HG02973 (cell line): ENCODE measurements at regions not wholly inside any gene's neighbourhood (a gene's known extent, or its start where the extent isn't known, plus 50 kb on each side); places are given as distances from the start of the nearest gene placed in this dataset.

Source experiments
- ATAC-seq: cut with Tn5 transposase; IDR thresholded peaks from one replicate; pipeline ENCODE4 v1.9.1; 2021; ENCODE audit warnings: moderate library complexity; ENCODE audit not compliant: unreplicated experiment

GRCh38 chr2:103462101-103462500, 700.3 kb downstream of the TMEM182 start:
- no peak for ATAC-seq

DNA sequence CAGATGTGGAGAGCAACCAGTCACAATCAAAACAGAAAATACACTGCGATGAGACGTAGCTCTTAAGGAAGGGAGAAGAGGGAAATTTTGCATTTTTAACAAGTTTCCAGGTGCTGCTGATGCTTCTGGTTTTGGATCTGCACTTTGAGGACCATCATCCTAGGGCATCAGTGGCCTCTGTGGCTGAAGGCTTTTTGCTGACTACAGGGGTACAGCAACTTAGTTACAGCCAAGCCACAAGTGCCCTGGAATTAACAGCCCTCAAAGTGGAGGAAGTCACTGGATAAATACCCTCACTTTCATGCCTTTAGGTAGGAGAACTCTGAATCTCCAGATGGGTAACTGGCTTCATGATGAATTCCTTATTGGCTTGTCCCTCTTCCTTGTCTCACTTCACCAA, 700.9 kb downstream of the TMEM182 start:
- no peak for ATAC-seq

GRCh38 chr2:103464831-103465230, 703.0 kb downstream of the TMEM182 start:
- ATAC-seq = no peak

- no peak for ATAC-seq
Observed at GRCh38 chr2:103469800-103470199, 708.0 kb downstream of the TMEM182 start.

DNA sequence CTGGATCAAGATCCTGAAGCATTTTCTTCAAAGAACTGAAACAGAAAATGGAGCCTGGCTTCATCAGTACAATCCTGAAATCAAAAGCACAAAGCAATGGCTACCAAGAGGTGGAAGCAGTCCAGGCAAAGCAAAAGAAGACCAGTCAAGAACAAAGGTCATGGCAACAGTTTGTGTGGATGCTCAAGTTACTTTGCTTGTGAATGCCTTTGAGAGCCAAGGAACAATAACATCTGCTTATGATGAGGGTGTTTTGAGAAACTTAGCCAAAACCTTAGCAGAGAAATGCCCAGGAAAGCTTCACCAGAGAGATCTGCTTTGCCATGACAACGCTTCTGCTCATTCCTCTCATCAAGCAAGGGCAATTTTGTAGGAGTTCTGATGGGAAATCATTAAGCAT, 723.1 kb downstream of the TMEM182 start:
- no peak for ATAC-seq

DNA sequence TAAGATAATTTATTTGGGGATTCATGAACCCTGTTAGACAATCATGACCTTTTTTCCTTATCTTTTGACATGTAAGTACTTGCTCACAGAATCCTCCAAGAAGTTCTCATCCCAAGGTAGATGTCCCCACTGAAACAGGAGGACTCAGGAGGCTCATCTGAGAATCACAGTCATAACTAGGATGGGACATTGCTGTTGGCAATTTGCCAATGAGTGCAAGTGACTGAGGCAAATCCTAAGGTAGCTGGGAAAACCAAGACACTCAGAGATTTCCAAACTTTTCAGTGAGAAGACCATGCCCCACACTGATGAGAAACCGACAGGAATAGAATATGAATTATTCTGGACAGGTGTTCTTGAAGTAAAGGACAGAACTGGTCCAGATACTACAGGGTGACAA, 735.0 kb downstream of the TMEM182 start:
- no peak for ATAC-seq

GRCh38 chr2:103506812-103507211, 745.0 kb downstream of the TMEM182 start:
- ATAC-seq = no peak

- no peak for ATAC-seq
Observed at GRCh38 chr2:103512442-103512841, 750.6 kb downstream of the TMEM182 start.

- no peak for ATAC-seq
Observed at GRCh38 chr2:103520547-103520946, 758.7 kb downstream of the TMEM182 start.

DNA sequence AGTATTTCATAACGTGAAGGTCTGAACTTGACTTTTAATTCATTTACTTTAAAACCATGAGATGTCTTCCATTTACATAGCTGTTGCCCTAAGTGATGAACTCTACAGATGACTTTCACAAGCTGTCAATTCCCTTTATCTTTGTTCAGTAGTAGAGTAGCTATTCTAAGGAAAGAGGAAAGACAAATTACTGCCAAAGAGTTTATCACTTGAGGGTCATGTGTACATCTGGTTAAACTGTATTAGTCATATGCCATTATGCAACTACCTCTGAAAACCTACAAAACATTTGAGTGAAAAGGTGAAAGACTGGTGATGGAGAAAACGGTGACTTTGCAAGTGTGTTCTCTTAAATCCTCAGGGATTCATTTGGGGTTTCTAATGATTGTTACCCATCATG, 763.9 kb downstream of the TMEM182 start:
- ATAC-seq = no peak

DNA sequence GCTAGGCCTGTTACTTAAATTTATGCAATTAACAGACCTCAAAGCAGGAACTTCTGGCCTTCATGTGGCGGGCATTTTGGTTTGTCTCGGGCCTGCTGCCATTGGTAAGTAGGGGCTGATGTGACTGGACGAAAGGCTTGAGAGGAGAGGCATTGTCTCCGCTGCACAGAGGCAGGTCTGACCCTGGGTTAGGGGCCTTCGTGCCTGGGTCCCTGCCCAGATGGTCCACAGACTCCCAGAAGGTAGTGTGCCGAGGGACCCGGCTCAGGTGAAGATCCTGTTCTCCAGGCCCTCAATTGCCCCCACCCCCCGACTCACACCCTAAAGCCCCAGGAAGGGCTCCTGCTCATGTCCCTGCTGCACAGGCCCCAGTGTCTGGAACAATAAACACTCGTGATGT, 764.9 kb downstream of the TMEM182 start:
- no peak for ATAC-seq

- no peak for ATAC-seq
Observed at GRCh38 chr2:103527278-103527677, 765.4 kb downstream of the TMEM182 start.

DNA sequence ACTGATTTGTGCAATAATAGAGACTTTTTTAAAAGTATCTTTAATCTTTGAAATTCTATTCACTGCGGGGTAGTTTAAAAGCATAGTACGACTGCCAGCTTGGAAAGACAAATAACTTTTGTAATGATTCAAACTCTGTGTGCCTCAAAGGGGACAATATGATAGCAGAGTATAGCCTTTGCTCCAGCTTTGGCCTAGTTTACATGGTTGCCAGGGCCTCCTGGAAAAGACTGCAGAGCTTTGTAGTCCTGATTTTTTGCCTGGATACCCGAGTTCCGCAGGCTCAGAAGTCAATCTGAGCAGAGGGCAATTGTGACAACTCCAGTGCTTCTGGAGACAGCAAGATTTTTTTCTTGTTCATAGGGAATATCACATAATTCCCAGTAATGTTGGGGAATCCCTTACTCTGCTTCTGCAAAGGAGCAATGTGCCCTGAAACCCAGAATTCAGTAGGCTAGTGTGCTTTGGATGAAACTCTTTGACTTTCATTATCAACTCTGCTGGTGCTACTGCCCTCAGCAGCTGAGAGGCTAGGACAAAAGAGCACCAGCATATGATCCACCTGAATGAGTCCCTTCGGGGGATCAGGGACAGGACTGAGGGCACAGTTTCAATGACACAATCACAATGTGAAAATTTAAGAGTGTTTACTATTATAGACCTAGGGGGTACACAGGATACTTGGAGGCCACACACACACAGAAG, 768.1 kb downstream of the TMEM182 start:
- ATAC-seq = no peak

DNA sequence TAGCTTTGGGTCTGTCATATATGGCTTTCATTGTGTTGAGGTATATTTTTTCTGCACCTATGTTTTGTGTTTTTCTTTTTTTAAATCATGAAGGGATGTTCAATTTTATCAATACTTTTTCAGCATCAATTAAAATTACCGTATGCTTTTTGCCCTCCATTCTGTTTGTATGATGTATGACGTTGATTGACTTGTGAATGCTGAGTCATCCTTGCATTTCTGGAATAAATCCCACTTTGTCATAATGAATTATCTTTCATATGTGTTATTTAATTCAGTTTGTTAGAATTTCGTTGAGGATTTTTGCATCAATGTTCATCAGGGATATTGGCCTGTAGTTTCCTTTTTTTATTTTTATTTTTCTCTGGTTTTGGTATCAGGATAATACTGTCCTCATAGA, 790.9 kb downstream of the TMEM182 start:
- no peak for ATAC-seq

GRCh38 chr2:103594823-103595222, 833.0 kb downstream of the TMEM182 start:
- ATAC-seq = no peak

- ATAC-seq = no peak
Observed at GRCh38 chr2:103605071-103605780, 843.4 kb downstream of the TMEM182 start.

- no peak for ATAC-seq
Observed at GRCh38 chr2:103615611-103616105, 853.8 kb downstream of the TMEM182 start.

DNA sequence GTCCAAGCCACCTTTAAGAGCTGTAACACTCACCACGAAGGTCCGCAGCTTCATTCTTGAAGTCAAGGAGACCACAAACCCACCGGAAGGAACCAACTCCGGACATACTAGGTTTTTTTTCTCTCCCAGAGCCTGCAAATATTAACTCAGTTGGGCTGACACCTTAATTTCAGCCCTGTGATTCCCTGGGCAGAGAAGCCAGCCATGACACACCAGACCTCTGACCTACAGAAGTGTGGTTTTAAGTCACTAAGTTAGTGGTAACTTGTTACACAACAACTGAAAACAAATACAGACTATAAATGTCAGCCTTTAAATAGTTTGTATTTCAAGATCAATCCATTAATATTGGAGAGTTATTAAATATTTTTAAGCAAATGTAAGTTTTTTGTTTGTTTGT, 855.1 kb downstream of the TMEM182 start:
- ATAC-seq = no peak

- no peak for ATAC-seq
Observed at GRCh38 chr2:103618112-103618511, 856.3 kb downstream of the TMEM182 start.

DNA sequence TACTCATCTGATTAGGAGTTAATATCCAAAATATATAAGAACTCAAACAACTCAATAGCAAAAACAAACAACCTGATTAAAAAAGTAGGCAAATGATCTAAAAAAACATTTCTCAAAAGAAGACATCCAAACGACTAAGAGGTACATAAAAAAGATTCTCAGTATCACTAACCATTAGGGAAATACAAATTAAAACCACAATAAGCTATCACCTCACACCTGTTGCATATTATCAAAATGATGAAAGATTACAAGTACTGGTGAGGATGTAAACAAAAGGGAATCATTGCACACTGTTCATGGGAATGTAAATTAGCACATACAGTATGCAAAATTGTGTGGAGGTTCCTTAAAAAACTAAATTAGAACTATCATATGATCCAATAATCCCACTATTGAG, 865.5 kb downstream of the TMEM182 start:
- ATAC-seq = no peak

DNA sequence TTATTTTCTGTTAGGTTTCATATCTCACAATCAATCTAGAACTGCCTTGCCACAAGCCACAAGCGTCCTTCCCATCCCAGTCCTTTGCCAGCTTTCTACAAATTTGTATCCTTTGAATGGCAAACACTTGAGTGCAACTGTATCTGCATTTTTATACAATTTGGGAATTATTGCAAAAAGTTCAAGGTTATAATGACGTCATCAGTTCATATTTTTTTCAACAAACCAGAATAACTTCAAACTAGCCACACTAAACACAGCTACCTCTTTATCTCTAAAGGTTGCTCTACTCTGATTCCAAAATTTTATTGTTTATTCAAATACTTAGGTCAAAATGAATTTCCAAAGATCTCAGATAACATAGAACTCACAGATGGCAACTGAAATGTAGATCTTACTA, 877.1 kb downstream of the TMEM182 start:
- no peak for ATAC-seq

GRCh38 chr2:103656558-103656957, 894.7 kb downstream of the TMEM182 start:
- no peak for ATAC-seq
